Eye (tissue), 1 donor: ENCODE measurements at regions not wholly inside any gene's neighbourhood (a gene's known extent, or its start where the extent isn't known, plus 50 kb on each side); places are given as distances from the start of the nearest gene placed in this dataset.

Experiments used
- DNase-seq: peaks from one replicate; pipeline ENCODE4 v3.0.0-alpha.2; 2015

- DNase-seq, result no peak
Measured at GRCh38 chr5:8580298-8580697, 711.4 kb downstream of the MTRR start.

GRCh38 chr5:8581047-8581446 lies 712.1 kb downstream of the MTRR start:
- no peak for DNase-seq

- no peak for DNase-seq
Measured at GRCh38 chr5:8585230-8586018, 716.5 kb downstream of the MTRR start.

GRCh38 chr5:8590959-8591358 lies 722.0 kb downstream of the MTRR start:
- no peak for DNase-seq

GRCh38 chr5:8598356-8598755 lies 729.4 kb downstream of the MTRR start:
- no peak for DNase-seq

GRCh38 chr5:8598996-8599395 lies 730.0 kb downstream of the MTRR start:
- DNase-seq, result no peak

GRCh38 chr5:8600843-8601242 lies 731.9 kb downstream of the MTRR start:
- no peak for DNase-seq

GRCh38 chr5:8601831-8602354 lies 732.9 kb downstream of the MTRR start:
- DNase-seq, result no peak

GRCh38 chr5:8606231-8606630 lies 737.3 kb downstream of the MTRR start:
- DNase-seq, result peak; percentile 6

GRCh38 chr5:8611067-8611466 lies 742.1 kb downstream of the MTRR start:
- DNase-seq, result no peak

- no peak for DNase-seq
Measured at GRCh38 chr5:8613078-8613685, 744.2 kb downstream of the MTRR start.

GRCh38 chr5:8615142-8615858 lies 746.4 kb downstream of the MTRR start:
- no peak for DNase-seq

- DNase-seq, result no peak
Measured at GRCh38 chr5:8628521-8628920, 759.6 kb downstream of the MTRR start.

- DNase-seq, result peak; percentile 50
Measured at GRCh38 chr5:8633259-8633658, 764.3 kb downstream of the MTRR start.

GRCh38 chr5:8633696-8634095 lies 764.7 kb downstream of the MTRR start:
- DNase-seq, result peak; percentile 43

- no peak for DNase-seq
Measured at GRCh38 chr5:8634219-8634618, 765.3 kb downstream of the MTRR start.

GRCh38 chr5:8641786-8642505 lies 773.0 kb downstream of the MTRR start:
- DNase-seq, result peak; percentile 12

GRCh38 chr5:8644377-8644776 lies 775.4 kb downstream of the MTRR start:
- DNase-seq, result no peak

GRCh38 chr5:8647111-8647510 lies 778.2 kb downstream of the MTRR start:
- DNase-seq, result no peak

- no peak for DNase-seq
Measured at GRCh38 chr5:8650186-8650585, 781.2 kb downstream of the MTRR start.

GRCh38 chr5:8660133-8660893 lies 791.4 kb downstream of the MTRR start:
- DNase-seq, result no peak

GRCh38 chr5:8663374-8663773 lies 794.4 kb downstream of the MTRR start:
- DNase-seq, result no peak
